Lower leg skin (tissue), 4 donors: ENCODE measurements at regions not wholly inside any gene's neighbourhood (a gene's known extent, or its start where the extent isn't known, plus 50 kb on each side); places are given as distances from the start of the nearest gene placed in this dataset.

Experiments used
- DNase-seq, 2 donors: peaks; one replicate each; pipeline ENCODE4 v3.0.0-alpha.2; 2019; ENCODE audit warnings: low spot score in 2 of 2
- H3K4me3 ChIP-seq: fragments of 200-600 bp; sonication (generic); 2 replicates; pipeline ENCODE4 v1.5.1; 2017; ENCODE audit warnings: mild to moderate bottlenecking, low read depth; ENCODE audit not compliant: poor library complexity, severe bottlenecking
- POLR2A ChIP-seq, 2 donors: fragments of 450-650 bp; IDR thresholded peaks; one replicate each; pipeline ENCODE4 v1.6.1; 2016 to 2017; ENCODE audit warnings: antibody characterized with exemption in 2 of 2, mild to moderate bottlenecking in 1 of 2, moderate library complexity in 1 of 2
- WGBS, 2 donors: methylation state at CpG; one replicate each; pipeline ENCODE4 v1.1.5; 2018; 5-methylcytosine and 5-hydroxymethylcytosine counted together
- intact Hi-C: fragments of 100-400 bp; cut with DNase I; formaldehyde crosslinking; loops from one replicate; pipeline ENCODE4 v1.15.0; 2023; ENCODE audit warnings: low total_unique reads
- TF ChIP-seq, protein P1 (sequence below), 3 donors: fragments of 450-650 bp; IDR thresholded peaks; one replicate each; pipeline ENCODE4 v1.5.1; 2016; ENCODE audit warnings: antibody characterized with exemption in 3 of 3, mild to moderate bottlenecking in 3 of 3, moderate library complexity in 2 of 3

DNA sequence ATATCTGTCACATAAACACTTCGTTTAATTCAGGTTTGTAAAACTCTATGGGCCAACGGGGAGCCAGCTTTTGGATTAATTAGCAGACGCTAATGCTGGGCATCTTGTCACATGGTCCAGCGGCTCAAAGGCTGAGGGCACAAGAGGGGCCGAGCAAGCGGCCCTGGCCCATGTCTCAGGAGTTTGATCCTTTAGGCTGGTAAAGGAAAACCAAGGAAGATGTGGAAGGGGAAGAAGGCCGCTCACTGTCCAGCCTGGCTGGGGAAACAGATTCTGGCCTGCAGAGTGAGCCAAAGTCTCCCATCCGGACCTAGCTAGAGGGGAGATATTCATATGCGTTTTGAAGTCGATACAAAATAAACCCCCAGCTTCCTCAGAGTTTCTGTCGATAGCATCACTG, 248.6 kb upstream of the SIX2 start:
- TF ChIP-seq POLR2A (IDR thresholded peaks at IDR 0.05): no peak
- TF ChIP-seq, protein P1, sequence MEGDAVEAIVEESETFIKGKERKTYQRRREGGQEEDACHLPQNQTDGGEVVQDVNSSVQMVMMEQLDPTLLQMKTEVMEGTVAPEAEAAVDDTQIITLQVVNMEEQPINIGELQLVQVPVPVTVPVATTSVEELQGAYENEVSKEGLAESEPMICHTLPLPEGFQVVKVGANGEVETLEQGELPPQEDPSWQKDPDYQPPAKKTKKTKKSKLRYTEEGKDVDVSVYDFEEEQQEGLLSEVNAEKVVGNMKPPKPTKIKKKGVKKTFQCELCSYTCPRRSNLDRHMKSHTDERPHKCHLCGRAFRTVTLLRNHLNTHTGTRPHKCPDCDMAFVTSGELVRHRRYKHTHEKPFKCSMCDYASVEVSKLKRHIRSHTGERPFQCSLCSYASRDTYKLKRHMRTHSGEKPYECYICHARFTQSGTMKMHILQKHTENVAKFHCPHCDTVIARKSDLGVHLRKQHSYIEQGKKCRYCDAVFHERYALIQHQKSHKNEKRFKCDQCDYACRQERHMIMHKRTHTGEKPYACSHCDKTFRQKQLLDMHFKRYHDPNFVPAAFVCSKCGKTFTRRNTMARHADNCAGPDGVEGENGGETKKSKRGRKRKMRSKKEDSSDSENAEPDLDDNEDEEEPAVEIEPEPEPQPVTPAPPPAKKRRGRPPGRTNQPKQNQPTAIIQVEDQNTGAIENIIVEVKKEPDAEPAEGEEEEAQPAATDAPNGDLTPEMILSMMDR (IDR thresholded peaks at IDR 0.05): no peak
- intact Hi-C loops: no loop called here
- DNase-seq: no peak
- H3K4me3 ChIP-seq: no peak overlapping the region
- WGBS, 2 donors: 82 to 86% methylated on average over 11 of the region's 11 CpGs

DNA sequence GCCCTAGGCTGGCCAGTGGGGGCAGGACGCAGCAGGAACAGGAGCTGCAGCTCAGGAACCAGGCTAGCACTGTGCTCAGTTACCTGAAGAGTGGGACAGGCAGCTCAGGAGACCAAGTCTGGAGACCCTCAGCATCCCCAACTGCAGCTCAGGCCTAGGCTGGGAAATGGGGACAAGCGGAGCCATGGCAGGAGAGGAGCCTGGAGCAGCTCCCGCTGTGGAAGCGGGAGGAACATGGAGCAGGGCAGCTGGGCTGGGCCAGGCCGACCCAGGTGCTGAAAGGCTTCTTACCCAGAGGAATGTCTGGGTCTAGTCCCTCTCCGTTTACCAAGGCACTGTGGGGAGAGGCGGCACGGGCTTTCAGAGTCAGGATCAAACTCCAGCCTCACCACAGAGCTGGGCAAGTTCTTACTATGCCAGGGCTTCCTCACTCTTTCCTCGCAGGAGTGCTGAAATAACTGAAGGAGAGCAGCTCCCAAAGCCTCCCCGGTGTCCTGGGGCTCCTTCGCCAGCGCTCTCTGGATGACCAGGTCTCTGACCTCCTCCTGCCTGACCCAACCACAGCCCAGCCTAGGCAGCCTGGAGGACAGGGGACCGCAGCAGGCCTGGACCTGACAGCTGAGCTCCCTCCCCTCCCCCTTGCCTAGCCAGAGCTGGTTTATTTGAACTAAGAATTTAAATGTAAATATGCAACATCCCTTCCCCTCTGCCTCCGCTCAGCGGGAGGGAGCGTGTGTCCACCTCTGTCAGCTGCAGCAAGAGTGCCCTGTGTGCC, 247.8 kb upstream of the SIX2 start:
- intact Hi-C loops: no loop called here
- 88% methylated on average over 16 of the region's 16 CpGs for WGBS, 2 donors
- H3K4me3 ChIP-seq: no peak overlapping the region
- DNase-seq: no peak
- TF ChIP-seq POLR2A (IDR thresholded peaks at IDR 0.05): no peak
- TF ChIP-seq, protein P1 (IDR thresholded peaks at IDR 0.05): no peak

DNA sequence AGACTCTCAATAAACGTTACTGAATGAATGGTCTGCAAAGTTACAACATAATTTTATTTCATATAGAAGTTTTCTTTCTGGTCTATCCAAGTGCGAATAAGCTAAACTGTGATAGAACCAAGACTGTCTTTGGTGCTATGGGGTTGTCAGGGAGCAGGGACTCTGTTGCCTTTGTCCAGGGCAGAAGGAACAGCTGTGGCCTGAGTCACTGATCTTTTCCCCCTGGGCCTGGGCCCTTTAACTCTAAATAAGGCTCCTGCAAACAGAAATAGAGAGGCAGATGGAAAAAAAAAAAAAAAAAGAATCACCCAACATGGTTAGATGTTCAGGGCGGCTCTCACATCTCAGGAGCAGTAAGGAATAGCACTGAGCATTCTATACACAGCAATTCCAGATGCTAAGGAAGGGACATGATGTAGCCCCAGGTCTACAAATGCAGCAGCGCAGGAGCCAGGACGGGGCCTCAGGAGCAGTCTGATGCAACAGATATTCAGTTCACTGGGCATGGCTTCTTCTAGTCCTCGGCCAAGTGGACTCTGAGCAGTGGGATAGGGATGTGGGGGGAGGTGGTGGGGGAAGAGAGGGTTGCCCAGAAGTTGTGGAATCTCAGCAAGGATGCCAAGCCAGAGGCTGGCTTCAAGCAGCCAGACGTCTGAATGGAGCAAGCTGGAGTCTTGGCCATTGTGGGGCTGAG, 247.1 kb upstream of the SIX2 start:
- H3K4me3 ChIP-seq: no peak overlapping the region
- WGBS, 2 donors: 60 to 74% methylated on average over 7 of the region's 7 CpGs
- intact Hi-C loops: no loop called here
- DNase-seq: no peak
- no peak for TF ChIP-seq POLR2A (IDR thresholded peaks at IDR 0.05)
- TF ChIP-seq, protein P1 (IDR thresholded peaks at IDR 0.05): no peak

DNA sequence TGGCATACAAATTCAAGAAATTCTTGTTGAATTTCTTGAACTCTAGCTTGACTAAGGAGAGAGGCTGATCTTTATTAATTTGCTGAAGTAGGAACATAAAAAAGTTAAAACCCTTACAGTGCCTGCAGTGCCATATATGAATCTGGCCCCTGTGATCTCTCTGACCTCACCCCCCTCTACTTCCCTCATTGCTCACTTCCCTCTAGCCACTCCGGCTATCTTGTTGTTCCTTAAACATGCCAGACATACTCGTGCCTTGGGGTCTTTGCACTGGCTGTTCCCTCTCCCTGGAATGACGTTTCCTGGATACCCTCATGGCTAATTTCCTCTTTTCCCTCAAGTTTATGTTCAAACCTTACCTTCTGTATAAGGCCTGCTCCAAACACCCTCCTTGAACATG, 246.3 kb upstream of the SIX2 start:
- no peak for TF ChIP-seq POLR2A (IDR thresholded peaks at IDR 0.05)
- TF ChIP-seq, protein P1 (IDR thresholded peaks at IDR 0.05): no peak
- no peak for DNase-seq
- intact Hi-C loops: no loop called here
- 70 to 91% methylated on average over 3 of the region's 3 CpGs for WGBS, 2 donors
- H3K4me3 ChIP-seq: no peak overlapping the region

DNA sequence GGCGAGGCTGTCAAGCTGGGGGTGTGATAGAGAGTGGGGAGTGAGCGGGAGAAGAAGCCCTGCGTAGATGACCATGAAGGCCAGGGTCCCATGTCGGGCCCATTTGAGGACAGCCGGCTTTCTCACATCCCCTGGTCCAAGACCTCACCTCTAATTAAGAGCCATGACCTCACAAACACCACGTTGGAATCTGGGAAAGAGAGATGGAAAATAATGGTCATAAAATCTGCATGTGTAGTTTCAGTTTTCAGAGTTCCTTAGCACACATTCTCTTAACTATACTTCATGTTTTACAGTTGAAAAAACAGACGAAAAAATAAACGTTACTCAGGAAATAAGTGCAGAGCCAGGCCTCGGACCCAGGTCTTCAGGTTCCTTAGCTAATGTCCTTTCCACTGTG, 244.8 kb upstream of the SIX2 start:
- TF ChIP-seq, protein P1 (IDR thresholded peaks at IDR 0.05): no peak
- no peak for TF ChIP-seq POLR2A (IDR thresholded peaks at IDR 0.05)
- intact Hi-C loops: loop anchor here (5.0 kb wide), 1 partner anchor 1212 kb away; no protein-coding TSS in a partner anchor
- DNase-seq: no peak
- 69 to 83% methylated on average over 9 of the region's 9 CpGs for WGBS, 2 donors
- no peak overlapping the region for H3K4me3 ChIP-seq
